T-cell (primary cell): ENCODE measurements at regions not wholly inside any gene's neighbourhood (a gene's known extent, or its start where the extent isn't known, plus 50 kb on each side); places are given as distances from the start of the nearest gene placed in this dataset.

Source experiments
- ATAC-seq, 4 experiments: fragments of 200-7000 bp in 3 of 4; fragments of 150-1000 bp in 1 of 4; cut with Tn5 transposase; replicated peaks in 1 of 4; 1 replicate in 3 of 4; 2 replicates in 1 of 4; pipeline ENCODE4 v1.10.0; 2021; ENCODE audit warnings: moderate library complexity in 3 of 4, mild to moderate bottlenecking in 2 of 4, moderate number of reproducible peaks in 1 of 4
- CTCF ChIA-PET, 2 donors: fragments of 300-600 bp; sonication (Branson Sonifier 250); formaldehyde crosslinking; loops; one replicate each; lab custom pipeline; 2022; ENCODE audit warnings: antibody characterized with exemption in 2 of 2; lab: Charles Lee
- POLR2A ChIA-PET, 2 donors: fragments of 300-600 bp; sonication (Branson Sonifier 250); formaldehyde crosslinking; loops; one replicate each; lab custom pipeline; 2022; ENCODE audit warnings: antibody characterized with exemption in 2 of 2; lab: Charles Lee
- DNase-seq, 35 experiments: peaks; one replicate each; pipeline versions ENCODE4 v3.0.0 to v3.0.0-alpha.2; 2013 to 2023
- H3K27ac ChIP-seq: one replicate; pipeline ENCODE4 v1.5.1; 2013; ENCODE audit warnings: low read length
- H3K27me3 ChIP-seq, 2 experiments: replicated peaks in 1 of 2; 1 replicate in 1 of 2; 2 replicates in 1 of 2; pipeline versions ENCODE4 v1.6.1 to v1.7.0; 2013; ENCODE audit warnings: low read length in 1 of 2, mixed read lengths in 1 of 2; ENCODE audit not compliant: control insufficient read depth in 2 of 2, insufficient read depth in 2 of 2; ENCODE audit errors: extremely low read depth in 1 of 2
- H3K36me3 ChIP-seq, 2 donors: 1 replicate in 1 of 2; 2 replicates in 1 of 2; pipeline versions ENCODE4 v1.6.1 to v1.7.0; 2013; ENCODE audit warnings: low read length in 1 of 2; ENCODE audit not compliant: control insufficient read depth in 2 of 2, insufficient read depth in 1 of 2; ENCODE audit errors: extremely low read depth in 1 of 2
- H3K4me1 ChIP-seq, 2 experiments: 1 replicate in 1 of 2; 2 replicates in 1 of 2; pipeline versions ENCODE4 v1.6.1 to v1.7.0; 2013; ENCODE audit warnings: low read length in 2 of 2, mixed read lengths in 1 of 2; ENCODE audit not compliant: insufficient read depth in 2 of 2, control insufficient read depth in 1 of 2; ENCODE audit errors: extremely low read depth in 1 of 2
- H3K4me3 ChIP-seq, 2 donors: 1 replicate in 1 of 2; 2 replicates in 1 of 2; pipeline versions ENCODE4 v1.5.1 to v1.7.0; 2013; ENCODE audit warnings: mild to moderate bottlenecking in 2 of 2, low read length in 1 of 2, moderate library complexity in 1 of 2; ENCODE audit not compliant: control insufficient read depth in 1 of 2; ENCODE audit errors: extremely low read depth in 1 of 2
- H3K9me3 ChIP-seq: 2 replicates; pipeline ENCODE4 v1.7.0; 2013
- H3K27ac Mint-ChIP-seq, 2 donors: one replicate each; pipeline ENCODE4 v1.8.0; 2020 to 2021; ENCODE audit warnings: mild to moderate bottlenecking in 2 of 2, mixed read lengths in 2 of 2
- H3K27me3 Mint-ChIP-seq, 2 donors: one replicate each; pipeline ENCODE4 v1.8.0; 2021 to 2022; ENCODE audit warnings: mixed read lengths in 2 of 2
- H3K36me3 Mint-ChIP-seq: one replicate; pipeline ENCODE4 v1.8.0; 2021; ENCODE audit warnings: mixed read lengths
- H3K4me1 Mint-ChIP-seq, 3 donors: one replicate each; pipeline ENCODE4 v1.8.0; 2020 to 2022; ENCODE audit warnings: mixed read lengths in 3 of 3, mild to moderate bottlenecking in 1 of 3
- H3K4me3 Mint-ChIP-seq, 3 donors: one replicate each; pipeline ENCODE4 v1.8.0; 2020 to 2022; ENCODE audit warnings: mild to moderate bottlenecking in 3 of 3, mixed read lengths in 3 of 3, moderate library complexity in 3 of 3
- H3K9me3 Mint-ChIP-seq, 3 donors: one replicate each; pipeline ENCODE4 v1.8.0; 2020 to 2022; ENCODE audit warnings: mixed read lengths in 3 of 3
- WGBS: methylation state at CpG from one replicate; pipeline ENCODE4 v1.1.5; 2013; ENCODE audit warnings: missing lambda C conversion rate; ENCODE audit not compliant: insufficient coverage; 5-methylcytosine and 5-hydroxymethylcytosine counted together

DNA sequence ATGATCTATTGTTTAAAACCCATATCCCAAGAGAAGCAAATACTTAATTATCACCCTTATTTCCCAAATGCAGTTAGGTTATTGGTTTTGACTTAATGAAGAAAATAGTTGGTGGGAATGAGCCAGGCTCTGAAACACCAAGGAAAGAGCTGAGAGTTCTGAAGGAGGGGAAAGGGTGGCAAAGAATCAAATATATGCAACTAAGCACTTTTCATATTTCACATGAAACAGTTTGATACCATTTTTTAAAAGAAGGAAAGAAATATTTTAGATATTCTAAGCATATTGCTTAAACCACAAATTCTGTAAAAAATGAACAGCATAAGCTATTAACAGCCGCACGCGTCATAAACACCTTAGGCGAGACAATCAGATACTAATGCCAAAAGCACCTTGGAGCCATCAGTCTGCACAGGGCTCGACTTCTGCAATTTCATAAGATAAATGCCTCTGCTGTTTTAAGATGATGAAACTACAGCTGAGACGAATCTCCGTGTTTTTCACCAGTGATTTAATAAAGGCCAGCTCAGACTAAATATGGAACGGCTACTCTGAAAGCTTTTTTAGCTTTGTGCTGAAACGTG is 371.7 kb downstream of the EN1 start:
- Histone ChIP-seq H3K9me3 (no peaks in the 10 kb centered on the region), H3K4me1 (no peaks in the 10 kb centered on the region), H3K4me3 (no peak overlapping the region), H3K27ac (no peak overlapping the region), H3K27me3 (peaks cover 0 to 13% of the 10 kb centered on the region in 2 experiments), H3K36me3 (no peaks in the 10 kb centered on the region)
- Mint-ChIP-seq H3K36me3 (no peaks in the 10 kb centered on the region), H3K27ac (no peak overlapping the region), H3K27me3 (peaks cover 11% of the 10 kb centered on the region in 2 donors), H3K9me3 (no peaks in the 10 kb centered on the region), H3K4me1 (no peaks in the 10 kb centered on the region), H3K4me3 (no peak overlapping the region)
- DNase-seq (no peak), ATAC-seq (no peak)
- ChIA-PET POLR2A (no interaction called here), CTCF (no interaction called here)
- 83% methylated on average over 5 of the region's 9 CpGs for WGBS

DNA sequence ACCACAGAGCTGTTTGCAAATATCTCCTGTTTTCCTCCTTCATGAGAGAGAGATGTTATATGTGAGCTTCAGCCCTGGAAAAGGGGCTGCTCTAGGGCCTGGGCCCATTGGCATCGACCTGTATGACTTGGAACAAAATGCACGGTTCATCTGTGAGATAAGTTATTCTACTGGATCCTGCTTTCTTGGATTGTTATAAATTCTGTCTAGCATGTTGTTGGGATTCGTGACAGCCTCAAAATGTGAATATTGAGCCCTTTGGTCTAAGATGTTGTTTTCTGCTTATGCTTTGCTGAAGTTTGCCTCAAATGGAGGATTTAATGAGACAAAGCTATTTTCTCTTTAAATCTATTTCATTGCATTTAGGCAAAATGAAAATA is 372.9 kb downstream of the EN1 start:
- H3K4me1 ChIP-seq: no peaks in the 10 kb centered on the region
- no peaks in the 10 kb centered on the region for H3K36me3 Mint-ChIP-seq
- H3K27me3 Mint-ChIP-seq: peaks cover 8 to 18% of the 10 kb centered on the region in 2 donors
- 73% methylated on average over 2 of the region's 3 CpGs for WGBS
- H3K36me3 ChIP-seq: no peaks in the 10 kb centered on the region
- H3K27ac Mint-ChIP-seq: no peak overlapping the region
- no peaks in the 10 kb centered on the region for H3K4me1 Mint-ChIP-seq
- ChIA-PET POLR2A (no interaction called here), CTCF (no interaction called here)
- ATAC-seq (no peak), DNase-seq (no peak)
- no peak overlapping the region for H3K27ac ChIP-seq
- no peaks in the 10 kb centered on the region for H3K9me3 ChIP-seq
- H3K4me3 Mint-ChIP-seq: no peak overlapping the region
- no peaks in the 10 kb centered on the region for H3K9me3 Mint-ChIP-seq
- H3K4me3 ChIP-seq: no peak overlapping the region
- peaks cover 3 to 13% of the 10 kb centered on the region in 2 experiments for H3K27me3 ChIP-seq

DNA sequence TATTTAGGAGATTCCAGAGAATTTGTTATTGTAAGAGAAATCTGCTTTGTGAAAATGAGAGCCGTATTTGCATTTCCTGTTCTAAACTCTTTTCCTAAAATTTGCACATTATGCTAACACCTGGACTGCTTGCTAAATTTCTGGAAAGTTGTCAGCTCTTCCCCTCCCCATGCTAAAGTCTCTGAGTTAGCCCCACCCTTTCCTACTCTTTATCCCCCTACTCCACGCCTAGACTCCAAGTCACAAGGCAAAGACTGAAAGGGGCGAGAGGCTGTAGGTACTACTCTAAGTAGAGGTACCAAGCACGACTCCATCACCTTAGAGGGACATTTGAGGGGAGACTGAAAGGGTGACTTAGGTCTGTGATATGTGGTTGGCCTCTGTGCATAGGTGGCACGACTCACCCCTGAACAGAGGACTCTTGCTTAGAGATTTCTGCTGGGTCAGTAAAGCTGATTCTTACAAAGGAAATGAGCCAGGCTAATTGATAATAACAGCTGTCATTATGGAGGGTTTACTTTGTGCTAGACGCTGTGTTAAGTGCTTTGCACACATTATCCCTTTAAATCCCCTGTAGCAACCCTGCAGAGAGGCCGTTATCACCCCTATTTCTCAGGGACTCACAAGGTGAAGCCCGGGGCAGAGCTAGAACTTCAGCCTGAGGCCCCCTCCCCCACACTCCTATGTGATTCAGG is 373.5 kb downstream of the EN1 start:
- H3K36me3 Mint-ChIP-seq: no peaks in the 10 kb centered on the region
- H3K4me1 Mint-ChIP-seq: no peaks in the 10 kb centered on the region
- CTCF ChIA-PET: no interaction called here
- no peak overlapping the region for H3K4me3 Mint-ChIP-seq
- H3K4me3 ChIP-seq: no peak overlapping the region
- DNase-seq (no peak), ATAC-seq (no peak)
- H3K9me3 Mint-ChIP-seq: no peaks in the 10 kb centered on the region
- H3K9me3 ChIP-seq: no peaks in the 10 kb centered on the region
- POLR2A ChIA-PET: no interaction called here
- no peak overlapping the region for H3K27ac Mint-ChIP-seq
- no peaks in the 10 kb centered on the region for H3K4me1 ChIP-seq
- 29% methylated on average over 1 of the region's 8 CpGs for WGBS
- peaks cover 3 to 10% of the 10 kb centered on the region in 2 experiments for H3K27me3 ChIP-seq
- H3K27ac ChIP-seq: no peak overlapping the region
- H3K36me3 ChIP-seq: no peaks in the 10 kb centered on the region
- H3K27me3 Mint-ChIP-seq: peaks cover 6 to 20% of the 10 kb centered on the region in 2 donors

GRCh38 chr2:118473241-118473640 is 374.2 kb downstream of the EN1 start:
- POLR2A ChIA-PET: no interaction called here
- H3K36me3 Mint-ChIP-seq: no peaks in the 10 kb centered on the region

DNA sequence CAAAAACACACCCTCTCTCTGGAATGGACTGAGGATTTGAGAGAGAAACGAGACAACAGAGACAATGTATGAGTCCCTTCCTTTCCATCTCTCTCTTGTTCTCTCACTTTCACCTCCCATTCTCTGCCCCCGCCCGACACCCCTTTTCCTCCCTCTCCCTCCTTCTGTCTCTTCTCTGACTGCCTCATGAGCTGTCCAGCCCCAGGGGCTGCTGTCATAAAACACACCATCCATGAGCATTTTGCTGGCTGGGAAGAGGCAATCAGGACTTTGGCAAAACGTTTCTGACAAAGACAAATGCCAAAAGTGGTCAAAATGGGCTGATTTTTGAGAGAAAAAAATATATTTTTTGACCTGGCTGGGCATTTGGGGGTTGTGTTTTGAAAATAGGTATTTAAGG is 377.2 kb downstream of the EN1 start:
- ATAC-seq (no peak), DNase-seq (no peak)
- Mint-ChIP-seq H3K9me3 (no peaks in the 10 kb centered on the region), H3K27me3 (peaks cover 13 to 20% of the 10 kb centered on the region in 2 donors), H3K27ac (no peak overlapping the region), H3K4me3 (no peak overlapping the region), H3K36me3 (no peaks in the 10 kb centered on the region), H3K4me1 (no peaks in the 10 kb centered on the region)
- WGBS: 52% methylated on average over 3 of the region's 4 CpGs
- Histone ChIP-seq H3K4me3 (no peak overlapping the region), H3K4me1 (no peaks in the 10 kb centered on the region), H3K36me3 (no peaks in the 10 kb centered on the region), H3K27me3 (peaks cover 3% of the 10 kb centered on the region in 2 experiments), H3K27ac (no peak overlapping the region), H3K9me3 (no peaks in the 10 kb centered on the region)
- ChIA-PET CTCF (no interaction called here), POLR2A (no interaction called here)

More at GRCh38 chr2:118473241-118473640, 374.2 kb downstream of the EN1 start:
- H3K9me3 Mint-ChIP-seq: no peaks in the 10 kb centered on the region
- H3K27me3 Mint-ChIP-seq: peaks cover 9 to 24% of the 10 kb centered on the region in 2 donors
- no peak overlapping the region for H3K27ac ChIP-seq
- CTCF ChIA-PET: no interaction called here
- DNase-seq (no peak), ATAC-seq (no peak)
- H3K36me3 ChIP-seq: no peaks in the 10 kb centered on the region
- no peak overlapping the region for H3K4me3 ChIP-seq
- no peaks in the 10 kb centered on the region for H3K4me1 Mint-ChIP-seq
- H3K27ac Mint-ChIP-seq: no peak overlapping the region
- no peaks in the 10 kb centered on the region for H3K4me1 ChIP-seq
- peaks cover 3 to 7% of the 10 kb centered on the region in 2 experiments for H3K27me3 ChIP-seq
- no peak overlapping the region for H3K4me3 Mint-ChIP-seq
- 80% methylated on average over 1 of the region's 5 CpGs for WGBS
- H3K9me3 ChIP-seq: no peaks in the 10 kb centered on the region

DNA sequence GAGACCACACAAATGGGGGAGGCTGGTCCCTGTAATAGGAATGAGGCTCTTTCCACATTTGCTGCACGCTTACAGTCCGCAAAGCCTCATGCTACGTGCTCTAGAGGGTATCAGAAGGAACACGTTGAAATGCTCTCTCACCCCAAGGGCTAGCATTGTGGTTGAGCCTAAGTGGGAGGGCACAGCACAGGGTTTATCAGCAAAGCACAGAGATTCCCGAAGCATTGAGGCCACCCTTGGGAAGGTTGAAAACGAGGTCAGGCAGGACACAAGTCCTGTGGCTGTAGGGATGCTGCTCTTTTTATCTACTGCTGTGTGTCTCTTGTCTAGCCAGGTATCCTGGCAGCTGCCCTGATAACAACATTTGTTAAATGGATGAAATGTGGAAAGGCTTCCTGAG is 378.3 kb downstream of the EN1 start:
- Histone ChIP-seq H3K9me3 (no peaks in the 10 kb centered on the region), H3K27ac (no peak overlapping the region), H3K4me3 (no peak overlapping the region), H3K4me1 (no peaks in the 10 kb centered on the region), H3K36me3 (no peaks in the 10 kb centered on the region), H3K27me3 (peaks cover 3% of the 10 kb centered on the region in 2 experiments)
- POLR2A ChIA-PET: no interaction called here
- CTCF ChIA-PET: no interaction called here
- no peak for DNase-seq
- Mint-ChIP-seq H3K9me3 (no peaks in the 10 kb centered on the region), H3K27me3 (peaks cover 13 to 25% of the 10 kb centered on the region in 2 donors), H3K4me3 (no peak overlapping the region), H3K4me1 (no peaks in the 10 kb centered on the region), H3K27ac (no peak overlapping the region), H3K36me3 (no peaks in the 10 kb centered on the region)
- 44% methylated on average over 4 of the region's 6 CpGs for WGBS
- no peak for ATAC-seq
